Mesendoderm (in vitro differentiated cells): ENCODE measurements at regions not wholly inside any gene's neighbourhood (a gene's known extent, or its start where the extent isn't known, plus 50 kb on each side); places are given as distances from the start of the nearest gene placed in this dataset.

Experiments
- DNase-seq: peaks from one replicate; pipeline ENCODE4 v3.0.0; 2013
- H2AK5ac ChIP-seq: 2 replicates; pipeline ENCODE4 v1.6.1; 2013; ENCODE audit warnings: low read length, inconsistent platforms
- H2BK120ac ChIP-seq: 2 replicates; pipeline ENCODE4 v1.6.1; 2013; ENCODE audit warnings: low read depth, mild to moderate bottlenecking, low read length, moderate library complexity, mixed read lengths
- H2BK15ac ChIP-seq: replicated peaks from 2 replicates; pipeline ENCODE4 v1.6.1; 2013; ENCODE audit warnings: low read depth, mild to moderate bottlenecking, moderate library complexity
- H2BK5ac ChIP-seq: 2 replicates; pipeline ENCODE4 v1.6.1; 2013; ENCODE audit warnings: low read length, inconsistent platforms
- H3K18ac ChIP-seq: 2 replicates; pipeline ENCODE4 v1.6.1; 2013; ENCODE audit warnings: mild to moderate bottlenecking, low read length, mixed read lengths
- H3K23ac ChIP-seq: one replicate; pipeline ENCODE4 v1.6.1; 2013; ENCODE audit warnings: low read length
- H3K27ac ChIP-seq: 2 replicates; pipeline ENCODE4 v1.5.1; 2013; ENCODE audit warnings: low read depth, mild to moderate bottlenecking, inconsistent platforms, low read length, moderate library complexity
- H3K27me3 ChIP-seq: 2 replicates; pipeline ENCODE4 v1.6.1; 2013; ENCODE audit warnings: low read length, control low read depth, mild to moderate bottlenecking, inconsistent platforms; ENCODE audit not compliant: insufficient read depth, poor library complexity
- H3K36me3 ChIP-seq: 2 replicates; pipeline ENCODE4 v1.6.1; 2013; ENCODE audit warnings: low read length, inconsistent platforms; ENCODE audit not compliant: control insufficient read depth, insufficient read depth
- H3K4ac ChIP-seq: one replicate; pipeline ENCODE4 v1.6.1; 2013; ENCODE audit warnings: low read depth, mild to moderate bottlenecking, low read length, moderate library complexity
- H3K4me1 ChIP-seq: 2 replicates; pipeline ENCODE4 v1.6.1; 2013; ENCODE audit warnings: low read depth, low read length, inconsistent platforms; ENCODE audit not compliant: control insufficient read depth
- H3K4me2 ChIP-seq: 2 replicates; pipeline ENCODE4 v1.6.1; 2013; ENCODE audit warnings: low read length
- H3K4me3 ChIP-seq: 2 replicates; pipeline ENCODE4 v1.5.1; 2013; ENCODE audit warnings: mild to moderate bottlenecking, low read length
- H3K56ac ChIP-seq: one replicate; pipeline ENCODE4 v1.6.1; 2013; ENCODE audit warnings: low read length
- H3K79me1 ChIP-seq: 2 replicates; pipeline ENCODE4 v1.6.1; 2013; ENCODE audit warnings: low read length, inconsistent platforms
- H3K79me2 ChIP-seq: 2 replicates; pipeline ENCODE4 v1.6.1; 2013; ENCODE audit warnings: mild to moderate bottlenecking, low read length; ENCODE audit not compliant: control insufficient read depth, insufficient read depth
- H3K9ac ChIP-seq: 2 replicates; pipeline ENCODE4 v1.6.1; 2013; ENCODE audit warnings: low read length, inconsistent platforms
- H4K5ac ChIP-seq: one replicate; pipeline ENCODE4 v1.6.1; 2013; ENCODE audit warnings: low read length
- H4K8ac ChIP-seq: one replicate; pipeline ENCODE4 v1.6.1; 2013; ENCODE audit warnings: low read depth, mild to moderate bottlenecking, control low read depth, low read length, moderate library complexity
- WGBS: extraction: QIAGEN DNeasy Blood & Tissue Kit; methylation state at CpG from one replicate; pipeline ENCODE4 v1.1.7; 2013; ENCODE audit warnings: low lambda C conversion rate, missing lambda C conversion rate; ENCODE audit not compliant: insufficient coverage; ENCODE audit errors: extremely low coverage; 5-methylcytosine and 5-hydroxymethylcytosine counted together

GRCh38 chr4:117385526-117385925, 300.1 kb upstream of the TRAM1L1 start:
- Histone ChIP-seq H3K27me3 (no peaks in the 10 kb centered on the region), H2BK120ac (no peak overlapping the region), H3K4me1 (no peaks in the 10 kb centered on the region), H3K36me3 (no peaks in the 10 kb centered on the region), H3K4ac (no peak overlapping the region), H3K56ac (no peak overlapping the region), H3K18ac (no peak overlapping the region), H3K79me1 (no peaks in the 10 kb centered on the region), H2BK15ac (no peak overlapping the region), H3K79me2 (no peaks in the 10 kb centered on the region), H4K8ac (no peak overlapping the region), H3K4me3 (no peak overlapping the region), H4K5ac (no peak overlapping the region), H3K4me2 (no peak overlapping the region), H2BK5ac (no peak overlapping the region), H3K9ac (no peak overlapping the region), H2AK5ac (no peak overlapping the region), H3K23ac (no peak overlapping the region), H3K27ac (no peak overlapping the region)
- WGBS, result no CpG with 5 or more reads among the region's 1 CpG
- DNase-seq, result no peak

DNA sequence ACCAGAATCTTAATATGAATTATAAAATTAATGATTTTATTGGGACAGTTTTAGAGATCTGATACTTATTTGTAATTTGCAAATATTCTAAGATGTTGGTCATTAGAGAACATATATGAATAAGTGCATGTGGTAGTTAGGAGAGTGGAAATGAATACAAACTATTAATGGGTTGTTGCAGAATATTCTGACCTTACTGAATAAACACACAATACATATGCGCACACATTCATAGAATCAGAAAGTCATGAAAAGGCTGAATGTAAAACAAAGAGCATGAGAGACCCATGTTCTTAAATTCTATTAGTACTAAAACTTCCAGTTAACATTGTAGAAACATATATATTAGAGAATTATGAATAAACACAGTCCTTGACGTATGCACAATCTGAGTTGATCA, 301.7 kb upstream of the TRAM1L1 start:
- no peak overlapping the region for H4K5ac ChIP-seq
- no peak overlapping the region for H2BK120ac ChIP-seq
- H2BK5ac ChIP-seq, result no peak overlapping the region
- no peak overlapping the region for H3K56ac ChIP-seq
- no peak overlapping the region for H3K9ac ChIP-seq
- no peak overlapping the region for H3K27ac ChIP-seq
- H3K27me3 ChIP-seq, result no peaks in the 10 kb centered on the region
- no peak overlapping the region for H3K4me3 ChIP-seq
- H3K23ac ChIP-seq, result no peak overlapping the region
- no peak overlapping the region for H3K18ac ChIP-seq
- H4K8ac ChIP-seq, result no peak overlapping the region
- no peaks in the 10 kb centered on the region for H3K4me1 ChIP-seq
- H3K79me1 ChIP-seq, result no peaks in the 10 kb centered on the region
- no peak overlapping the region for H2AK5ac ChIP-seq
- no peak overlapping the region for H2BK15ac ChIP-seq
- DNase-seq, result no peak
- no peak overlapping the region for H3K4ac ChIP-seq
- no CpG with 5 or more reads among the region's 2 CpGs for WGBS
- no peaks in the 10 kb centered on the region for H3K36me3 ChIP-seq
- no peak overlapping the region for H3K4me2 ChIP-seq
- H3K79me2 ChIP-seq, result no peaks in the 10 kb centered on the region

DNA sequence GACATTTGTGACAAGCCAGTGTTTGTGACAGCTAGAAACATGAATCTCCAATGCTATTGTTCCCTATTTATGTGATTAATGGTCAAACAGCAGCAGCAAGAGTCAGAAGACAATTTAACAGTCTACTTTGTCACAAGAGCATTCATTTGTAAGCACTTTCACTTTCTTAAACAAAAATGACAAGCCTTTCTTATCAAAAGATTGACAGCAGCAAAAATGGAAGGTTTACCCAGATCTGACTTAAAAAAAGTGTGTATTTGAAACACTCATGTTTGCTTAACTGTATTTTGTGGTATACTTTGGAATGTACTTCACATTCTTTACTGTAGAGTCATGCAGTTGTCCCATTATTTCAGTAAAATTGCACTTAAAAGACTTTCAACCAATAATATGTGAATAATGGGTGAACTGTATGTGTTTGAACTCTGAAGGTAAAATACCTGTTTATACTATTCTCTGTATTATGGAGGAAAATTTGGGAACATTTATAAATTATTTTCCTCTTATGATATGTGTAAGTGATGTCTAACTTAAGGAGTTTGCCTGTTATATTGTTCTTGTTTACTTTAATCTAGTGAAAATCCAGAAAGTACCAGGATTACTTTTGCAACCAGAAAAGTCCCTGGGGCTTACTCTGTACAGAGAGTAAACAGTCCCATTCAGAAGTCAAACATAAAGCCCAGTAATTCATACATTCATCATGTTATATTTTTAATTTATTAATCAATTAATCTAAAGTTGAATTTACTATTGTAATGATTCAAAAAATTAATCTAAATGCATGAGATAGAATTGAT, 314.9 kb upstream of the TRAM1L1 start:
- no peak overlapping the region for H3K4ac ChIP-seq
- no peak overlapping the region for H3K18ac ChIP-seq
- H3K27me3 ChIP-seq, result no peaks in the 10 kb centered on the region
- no peak overlapping the region for H3K56ac ChIP-seq
- H3K9ac ChIP-seq, result no peak overlapping the region
- H3K79me1 ChIP-seq, result no peaks in the 10 kb centered on the region
- no peak overlapping the region for H4K8ac ChIP-seq
- no peaks in the 10 kb centered on the region for H3K79me2 ChIP-seq
- H2BK15ac ChIP-seq, result no peak overlapping the region
- no peak overlapping the region for H3K4me2 ChIP-seq
- H2BK5ac ChIP-seq, result no peak overlapping the region
- no peak overlapping the region for H3K23ac ChIP-seq
- no peaks in the 10 kb centered on the region for H3K4me1 ChIP-seq
- no peak overlapping the region for H3K4me3 ChIP-seq
- DNase-seq, result peak; percentile 51
- no peak overlapping the region for H2BK120ac ChIP-seq
- H3K27ac ChIP-seq, result no peak overlapping the region
- no peak overlapping the region for H4K5ac ChIP-seq
- H3K36me3 ChIP-seq, result no peaks in the 10 kb centered on the region
- H2AK5ac ChIP-seq, result no peak overlapping the region

GRCh38 chr4:117412661-117413060, 327.3 kb upstream of the TRAM1L1 start:
- Histone ChIP-seq H2BK15ac (no peak overlapping the region), H3K4ac (no peak overlapping the region), H3K56ac (no peak overlapping the region), H3K4me1 (no peaks in the 10 kb centered on the region), H3K4me3 (no peak overlapping the region), H2AK5ac (no peak overlapping the region), H3K36me3 (no peaks in the 10 kb centered on the region), H3K18ac (no peak overlapping the region), H3K27ac (no peak overlapping the region), H3K27me3 (no peaks in the 10 kb centered on the region), H3K79me2 (no peaks in the 10 kb centered on the region), H3K9ac (no peak overlapping the region), H3K23ac (no peak overlapping the region), H3K79me1 (no peaks in the 10 kb centered on the region), H3K4me2 (no peak overlapping the region), H4K5ac (no peak overlapping the region), H2BK5ac (no peak overlapping the region), H2BK120ac (no peak overlapping the region), H4K8ac (no peak overlapping the region)
- no CpG with 5 or more reads among the region's 2 CpGs for WGBS
- DNase-seq, result no peak

GRCh38 chr4:117417856-117418255, 332.5 kb upstream of the TRAM1L1 start:
- no peak overlapping the region for H3K18ac ChIP-seq
- no peaks in the 10 kb centered on the region for H3K4me1 ChIP-seq
- H3K4ac ChIP-seq, result no peak overlapping the region
- no peaks in the 10 kb centered on the region for H3K79me2 ChIP-seq
- H2BK5ac ChIP-seq, result no peak overlapping the region
- H3K27me3 ChIP-seq, result no peaks in the 10 kb centered on the region
- no peaks in the 10 kb centered on the region for H3K79me1 ChIP-seq
- H3K36me3 ChIP-seq, result no peaks in the 10 kb centered on the region
- H3K4me3 ChIP-seq, result no peak overlapping the region
- H3K23ac ChIP-seq, result no peak overlapping the region
- H4K5ac ChIP-seq, result no peak overlapping the region
- H3K4me2 ChIP-seq, result no peak overlapping the region
- H4K8ac ChIP-seq, result no peak overlapping the region
- DNase-seq, result no peak
- no peak overlapping the region for H3K27ac ChIP-seq
- no peak overlapping the region for H2AK5ac ChIP-seq
- H2BK15ac ChIP-seq, result no peak overlapping the region
- H3K56ac ChIP-seq, result no peak overlapping the region
- WGBS, result no CpG with 5 or more reads among the region's 1 CpG
- H3K9ac ChIP-seq, result no peak overlapping the region
- H2BK120ac ChIP-seq, result no peak overlapping the region

DNA sequence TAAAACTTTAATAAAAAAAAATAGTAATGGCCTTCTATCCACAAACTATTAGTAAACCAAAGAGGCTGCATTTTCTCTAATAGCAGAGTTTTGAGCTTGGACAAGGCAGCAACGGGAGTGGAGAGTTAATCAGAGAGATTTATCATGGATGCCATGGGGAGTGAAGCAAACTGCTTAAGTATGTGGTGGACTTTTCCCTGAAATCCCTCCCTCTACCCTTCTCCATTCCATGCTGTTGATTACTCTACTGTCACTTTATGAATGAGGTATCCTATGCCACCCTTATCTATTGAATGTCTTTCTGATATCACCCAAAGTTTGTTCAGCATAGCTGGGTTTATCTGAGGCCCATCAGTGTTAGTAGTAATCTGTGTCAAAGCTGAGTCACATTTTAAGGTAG, 335.6 kb upstream of the TRAM1L1 start:
- Histone ChIP-seq H3K27me3 (no peaks in the 10 kb centered on the region), H2BK5ac (no peak overlapping the region), H3K36me3 (no peaks in the 10 kb centered on the region), H3K23ac (no peak overlapping the region), H3K79me2 (no peaks in the 10 kb centered on the region), H3K4me1 (no peaks in the 10 kb centered on the region), H4K8ac (no peak overlapping the region), H3K9ac (no peak overlapping the region), H3K4me2 (no peak overlapping the region), H2BK15ac (no peak overlapping the region), H3K4ac (no peak overlapping the region), H3K18ac (no peak overlapping the region), H2AK5ac (no peak overlapping the region), H3K56ac (no peak overlapping the region), H3K79me1 (no peaks in the 10 kb centered on the region), H3K27ac (no peak overlapping the region), H2BK120ac (no peak overlapping the region), H4K5ac (no peak overlapping the region), H3K4me3 (no peak overlapping the region)
- DNase-seq, result peak; percentile 68
- WGBS, result no CpG with 5 or more reads among the region's 1 CpG
